ENCODE measurements at regions not wholly inside any gene's neighbourhood (a gene's known extent, or its start where the extent isn't known, plus 50 kb on each side); places are given as distances from the start of the nearest gene placed in this dataset.

DNA sequence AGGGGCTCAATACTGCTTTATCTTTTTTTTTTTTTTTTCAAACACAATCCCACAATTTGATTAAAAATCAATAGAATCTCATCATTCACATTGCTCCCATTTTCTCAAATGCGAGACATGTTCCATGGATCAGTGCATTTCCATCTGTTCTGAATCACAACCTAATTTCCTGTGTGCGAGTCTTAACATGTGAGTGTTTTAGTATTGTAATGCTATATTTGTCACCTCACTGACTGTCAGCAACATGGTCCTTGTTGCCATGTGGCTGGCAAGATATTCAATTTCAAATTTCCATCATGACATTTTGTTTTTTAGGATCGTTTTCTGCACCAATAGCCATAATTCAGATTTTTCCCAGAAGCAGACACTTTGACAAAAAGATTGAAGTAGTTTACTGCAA is 233.2 kb upstream of the PRDM9 start:
- ChIA-PET POLR2A (ENCODE audit: low non-redundant PET) (no interaction called here), CTCF (no interaction called here)
- TF ChIP-seq, protein P1, sequence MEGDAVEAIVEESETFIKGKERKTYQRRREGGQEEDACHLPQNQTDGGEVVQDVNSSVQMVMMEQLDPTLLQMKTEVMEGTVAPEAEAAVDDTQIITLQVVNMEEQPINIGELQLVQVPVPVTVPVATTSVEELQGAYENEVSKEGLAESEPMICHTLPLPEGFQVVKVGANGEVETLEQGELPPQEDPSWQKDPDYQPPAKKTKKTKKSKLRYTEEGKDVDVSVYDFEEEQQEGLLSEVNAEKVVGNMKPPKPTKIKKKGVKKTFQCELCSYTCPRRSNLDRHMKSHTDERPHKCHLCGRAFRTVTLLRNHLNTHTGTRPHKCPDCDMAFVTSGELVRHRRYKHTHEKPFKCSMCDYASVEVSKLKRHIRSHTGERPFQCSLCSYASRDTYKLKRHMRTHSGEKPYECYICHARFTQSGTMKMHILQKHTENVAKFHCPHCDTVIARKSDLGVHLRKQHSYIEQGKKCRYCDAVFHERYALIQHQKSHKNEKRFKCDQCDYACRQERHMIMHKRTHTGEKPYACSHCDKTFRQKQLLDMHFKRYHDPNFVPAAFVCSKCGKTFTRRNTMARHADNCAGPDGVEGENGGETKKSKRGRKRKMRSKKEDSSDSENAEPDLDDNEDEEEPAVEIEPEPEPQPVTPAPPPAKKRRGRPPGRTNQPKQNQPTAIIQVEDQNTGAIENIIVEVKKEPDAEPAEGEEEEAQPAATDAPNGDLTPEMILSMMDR (conservative IDR thresholded peaks at IDR 0.05; ENCODE audit: low read depth): no peak
- H3K27ac ChIP-seq: no peak overlapping the region
- peak; percentile 4 for DNase-seq (ENCODE audit: low spot score)

DNA sequence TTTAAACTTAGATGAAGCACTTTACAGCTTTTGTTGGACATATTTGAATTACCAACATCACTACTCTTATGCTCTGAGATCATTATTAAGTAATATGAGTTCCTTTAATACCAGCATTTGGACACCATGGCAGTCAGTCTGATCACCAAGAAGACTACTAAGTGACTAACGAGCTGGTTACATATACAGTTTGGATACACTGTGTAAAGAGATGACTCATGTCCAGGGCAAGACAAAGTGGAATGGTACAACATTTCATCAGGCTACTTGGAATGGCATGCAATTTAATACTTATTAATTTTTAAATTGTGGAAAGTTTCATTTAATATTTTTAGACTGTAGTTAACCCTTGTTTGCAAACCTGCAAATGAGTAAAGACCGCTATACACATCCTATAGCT is 237.4 kb upstream of the PRDM9 start:
- ChIA-PET CTCF (no interaction called here), POLR2A (ENCODE audit: low non-redundant PET) (no interaction called here)
- DNase-seq (ENCODE audit: low spot score): peak; percentile 65
- TF ChIP-seq, protein P1 (conservative IDR thresholded peaks at IDR 0.05; ENCODE audit: low read depth): no peak
- no peak overlapping the region for H3K27ac ChIP-seq

DNA sequence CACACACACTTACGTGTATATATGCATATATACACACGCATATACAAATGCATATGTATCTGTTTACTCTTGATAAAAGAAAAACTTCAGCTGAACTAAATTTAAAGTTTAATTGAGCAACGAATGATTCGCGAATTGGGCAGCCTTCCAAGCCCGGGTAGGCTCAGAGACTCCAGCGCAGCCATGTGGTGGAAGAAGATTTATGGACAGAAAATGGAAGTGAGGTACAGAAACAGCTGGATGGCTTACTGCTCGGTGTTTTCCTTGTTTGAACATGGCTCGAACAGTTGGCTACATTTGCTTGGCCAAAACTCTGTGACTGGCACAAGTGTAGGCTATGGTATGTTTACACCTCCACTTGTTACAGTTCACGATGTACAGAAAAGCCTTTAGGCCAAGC is 239.3 kb upstream of the PRDM9 start:
- ChIA-PET CTCF (no interaction called here), POLR2A (ENCODE audit: low non-redundant PET) (no interaction called here)
- no peak for DNase-seq (ENCODE audit: low spot score)
- no peak overlapping the region for H3K27ac ChIP-seq
- TF ChIP-seq, protein P1 (conservative IDR thresholded peaks at IDR 0.05; ENCODE audit: low read depth): no peak

DNA sequence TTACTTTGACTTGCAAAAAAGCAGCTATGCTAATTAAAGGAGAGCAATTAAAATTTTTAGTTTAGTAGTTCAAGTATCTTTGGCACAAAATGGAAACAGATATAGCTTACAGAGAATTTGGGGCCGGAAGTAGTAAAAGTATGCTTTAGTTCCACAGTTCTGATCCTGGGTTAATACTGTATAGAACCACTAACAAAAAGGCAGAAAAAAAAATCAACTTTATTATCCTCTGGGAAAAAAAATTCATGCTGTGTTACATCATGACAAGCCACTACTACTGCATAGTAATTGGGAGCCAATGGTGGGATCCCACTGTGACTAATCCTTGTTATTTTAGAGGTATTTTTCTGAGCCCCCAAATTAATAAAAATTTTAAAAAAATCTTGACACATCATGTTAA is 246.8 kb upstream of the PRDM9 start:
- TF ChIP-seq, protein P1 (conservative IDR thresholded peaks at IDR 0.05; ENCODE audit: low read depth): no peak
- H3K27ac ChIP-seq: no peak overlapping the region
- DNase-seq (ENCODE audit: low spot score): no peak
- ChIA-PET POLR2A (ENCODE audit: low non-redundant PET) (no interaction called here), CTCF (no interaction called here)

DNA sequence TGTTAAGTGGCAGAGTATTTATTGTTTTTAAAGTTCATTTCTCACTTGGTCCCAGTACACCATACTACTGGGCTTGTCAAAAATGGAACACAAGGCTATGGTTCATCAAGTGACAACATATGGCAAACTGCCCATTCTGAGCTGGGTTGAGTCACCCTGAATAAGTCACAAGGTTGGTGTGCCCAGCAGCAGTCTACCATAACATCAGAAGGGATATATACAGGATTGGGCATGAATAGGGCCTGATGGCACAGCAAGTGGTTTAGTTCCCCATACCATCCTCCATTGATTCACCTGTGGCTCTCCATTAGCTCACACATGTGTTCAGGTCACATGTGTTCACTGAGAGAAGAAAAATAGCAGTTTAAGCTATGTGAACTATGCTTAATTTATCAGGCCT is 249.8 kb upstream of the PRDM9 start:
- TF ChIP-seq, protein P1 (conservative IDR thresholded peaks at IDR 0.05; ENCODE audit: low read depth): no peak
- ChIA-PET POLR2A (ENCODE audit: low non-redundant PET) (no interaction called here), CTCF (no interaction called here)
- DNase-seq (ENCODE audit: low spot score): peak; percentile 14
- no peak overlapping the region for H3K27ac ChIP-seq

DNA sequence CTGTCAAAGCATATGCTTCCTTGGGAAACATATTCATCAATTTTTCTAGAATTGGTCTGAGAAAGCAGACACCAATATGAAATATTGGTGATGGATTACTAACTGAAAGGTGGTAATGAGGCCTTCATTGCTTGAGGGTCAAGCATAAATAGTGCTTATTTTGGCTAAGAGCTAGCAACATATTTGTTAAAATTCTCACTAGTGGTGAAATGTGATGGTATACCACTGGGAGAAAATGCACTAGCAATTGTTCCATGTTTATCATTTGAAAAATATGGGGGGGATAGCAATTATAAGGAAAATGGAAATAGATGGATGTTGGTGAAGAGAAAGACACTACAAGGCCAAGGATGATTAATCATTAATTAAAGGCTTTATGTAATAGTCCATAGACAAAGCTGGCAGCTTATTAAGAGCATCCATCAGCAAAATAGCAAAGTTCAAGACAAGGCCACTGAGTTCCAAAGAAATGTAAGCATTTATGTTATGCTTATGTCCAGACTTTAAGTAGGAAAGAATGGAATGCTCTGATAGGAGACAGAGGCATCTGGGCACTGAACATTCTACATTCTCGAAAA is 253.7 kb upstream of the PRDM9 start:
- no peak for DNase-seq (ENCODE audit: low spot score)
- ChIA-PET POLR2A (ENCODE audit: low non-redundant PET) (no interaction called here), CTCF (no interaction called here)
- H3K27ac ChIP-seq: no peak overlapping the region
- TF ChIP-seq, protein P1 (conservative IDR thresholded peaks at IDR 0.05; ENCODE audit: low read depth): no peak

DNA sequence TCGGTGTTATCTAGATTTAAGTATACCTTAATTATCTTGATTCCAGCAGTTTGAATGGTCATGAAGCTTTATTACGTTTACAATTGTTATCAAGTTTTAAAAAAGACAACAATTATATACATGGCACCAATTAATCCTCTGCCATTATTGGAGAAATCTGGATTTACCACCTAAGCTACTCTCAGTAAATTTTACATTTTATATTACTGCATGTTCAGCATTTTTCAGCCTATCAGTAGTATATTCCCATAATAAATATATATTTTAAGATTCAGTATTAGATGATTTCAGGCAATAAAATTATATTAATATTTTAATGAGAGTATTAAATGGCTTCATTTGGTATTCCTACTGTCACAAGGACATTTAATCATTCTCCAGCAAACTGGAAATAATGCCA is 264.5 kb upstream of the PRDM9 start:
- no peak for DNase-seq (ENCODE audit: low spot score)
- TF ChIP-seq, protein P1 (conservative IDR thresholded peaks at IDR 0.05; ENCODE audit: low read depth): no peak
- CTCF ChIA-PET: interaction anchor here (1.3 kb wide), 1 partner anchor 34 kb away, joined by 6 read pairs; no protein-coding TSS in a partner anchor
- H3K27ac ChIP-seq: no peak overlapping the region
- POLR2A ChIA-PET (ENCODE audit: low non-redundant PET): no interaction called here
